ENCODE measurements at regions not wholly inside any gene's neighbourhood (a gene's known extent, or its start where the extent isn't known, plus 50 kb on each side); places are given as distances from the start of the nearest gene placed in this dataset.

DNA sequence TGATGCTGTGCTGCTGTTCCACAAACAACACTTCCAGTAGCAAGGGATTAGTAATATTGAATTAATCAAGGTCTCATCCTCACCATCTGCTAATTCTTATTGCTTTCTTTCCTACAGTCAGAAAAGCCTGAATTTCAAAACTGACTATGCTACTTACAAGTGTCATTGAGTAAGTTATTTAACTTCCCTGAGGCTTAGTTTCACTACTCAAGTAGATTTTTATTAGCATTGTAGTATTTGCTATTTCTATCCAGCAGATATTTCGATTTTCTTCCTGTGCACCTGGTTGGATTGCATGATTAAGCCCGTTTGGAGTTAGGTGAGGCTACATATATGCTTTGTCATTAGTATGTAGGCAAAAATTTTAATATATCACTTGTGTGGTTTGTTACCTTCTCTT lies 591.5 kb downstream of the TRHDE start:
- TF ChIP-seq CTCF (conservative IDR thresholded peaks at IDR 0.05): no peak
- TF ChIP-seq EZH2 (IDR thresholded peaks at IDR 0.05; ENCODE audit: low read depth): no peak
